CD4-positive, alpha-beta T cell (primary cell): ENCODE measurements at regions not wholly inside any gene's neighbourhood (a gene's known extent, or its start where the extent isn't known, plus 50 kb on each side); places are given as distances from the start of the nearest gene placed in this dataset.

ENCODE experiments used
- ATAC-seq: fragments of 200-7000 bp; cut with Tn5 transposase; one replicate; pipeline ENCODE4 v1.10.0; 2022; ENCODE audit warnings: mild to moderate bottlenecking; ENCODE audit not compliant: poor library complexity
- CTCF ChIA-PET: fragments of 350-600 bp; sonication (Branson Sonifier 250); formaldehyde crosslinking; loops from one replicate; lab custom pipeline; 2021; ENCODE audit warnings: antibody characterized with exemption, inconsistent platforms; lab: Charles Lee
- POLR2A ChIA-PET: fragments of 350-600 bp; sonication (Branson Sonifier 250); formaldehyde crosslinking; loops from one replicate; lab custom pipeline; 2021; ENCODE audit warnings: antibody characterized with exemption, inconsistent platforms; lab: Charles Lee
- DNase-seq, 14 experiments: peaks; one replicate each; pipeline ENCODE4 v3.0.0-alpha.2; 2013 to 2020; ENCODE audit warnings: mixed read lengths in 2 of 14
- H3K27ac ChIP-seq, 2 donors: one replicate each; pipeline versions ENCODE4 v1.5.1 to v1.7.0; 2013; ENCODE audit warnings: low read length in 2 of 2, low read depth in 1 of 2, mild to moderate bottlenecking in 1 of 2
- H3K27me3 ChIP-seq, 2 experiments: 1 replicate in 1 of 2; 2 replicates in 1 of 2; pipeline versions ENCODE4 v1.6.1 to v1.7.0; 2013; ENCODE audit warnings: low read length in 2 of 2, control low read depth in 1 of 2, mild to moderate bottlenecking in 1 of 2, moderate library complexity in 1 of 2; ENCODE audit not compliant: insufficient read depth in 2 of 2, control insufficient read depth in 1 of 2
- H3K36me3 ChIP-seq: one replicate; pipeline ENCODE4 v1.6.1; 2013; ENCODE audit warnings: low read length, control low read depth; ENCODE audit not compliant: insufficient read depth
- H3K4me1 ChIP-seq: one replicate; pipeline ENCODE4 v1.6.1; 2013; ENCODE audit warnings: low read length, control low read depth; ENCODE audit not compliant: insufficient read depth
- H3K4me3 ChIP-seq: one replicate; pipeline ENCODE4 v1.5.1; 2013; ENCODE audit warnings: mild to moderate bottlenecking, low read length, moderate library complexity
- H3K9me3 ChIP-seq, 2 experiments: 1 replicate in 1 of 2; 2 replicates in 1 of 2; pipeline versions ENCODE4 v1.6.1 to v1.7.0; 2013; ENCODE audit warnings: low read length in 2 of 2, mild to moderate bottlenecking in 2 of 2, control low read depth in 1 of 2, moderate library complexity in 1 of 2; ENCODE audit not compliant: control insufficient read depth in 1 of 2, insufficient read depth in 1 of 2
- H3K27ac Mint-ChIP-seq: one replicate; pipeline ENCODE4 v1.8.0; 2020; ENCODE audit warnings: mixed read lengths
- H3K27me3 Mint-ChIP-seq: one replicate; pipeline ENCODE4 v1.8.0; 2021; ENCODE audit warnings: mixed read lengths
- H3K36me3 Mint-ChIP-seq: one replicate; pipeline ENCODE4 v1.8.0; 2021; ENCODE audit warnings: low read depth, mixed read lengths
- H3K4me1 Mint-ChIP-seq: one replicate; pipeline ENCODE4 v1.8.0; 2021; ENCODE audit warnings: low read depth, mixed read lengths
- H3K4me3 Mint-ChIP-seq: one replicate; pipeline ENCODE4 v1.8.0; 2020; ENCODE audit warnings: mild to moderate bottlenecking, mixed read lengths
- H3K9me3 Mint-ChIP-seq: one replicate; pipeline ENCODE4 v1.8.0; 2020; ENCODE audit warnings: mixed read lengths
- intact Hi-C, 2 experiments: fragments of 100-400 bp; cut with DNase I in 1 of 2; cut with micrococcal nuclease in 1 of 2; formaldehyde crosslinking; loops; one replicate each; pipeline versions ENCODE4 v1.15.1 to v1.9.0; 2023 to 2025; cut with DNase I, micrococcal nuclease
- TF ChIP-seq, protein P1 (sequence below): fragments of 200-600 bp; IDR thresholded peaks from one replicate; pipeline ENCODE4 v1.8.0; 2022; ENCODE audit warnings: antibody characterized with exemption, mild to moderate bottlenecking

DNA sequence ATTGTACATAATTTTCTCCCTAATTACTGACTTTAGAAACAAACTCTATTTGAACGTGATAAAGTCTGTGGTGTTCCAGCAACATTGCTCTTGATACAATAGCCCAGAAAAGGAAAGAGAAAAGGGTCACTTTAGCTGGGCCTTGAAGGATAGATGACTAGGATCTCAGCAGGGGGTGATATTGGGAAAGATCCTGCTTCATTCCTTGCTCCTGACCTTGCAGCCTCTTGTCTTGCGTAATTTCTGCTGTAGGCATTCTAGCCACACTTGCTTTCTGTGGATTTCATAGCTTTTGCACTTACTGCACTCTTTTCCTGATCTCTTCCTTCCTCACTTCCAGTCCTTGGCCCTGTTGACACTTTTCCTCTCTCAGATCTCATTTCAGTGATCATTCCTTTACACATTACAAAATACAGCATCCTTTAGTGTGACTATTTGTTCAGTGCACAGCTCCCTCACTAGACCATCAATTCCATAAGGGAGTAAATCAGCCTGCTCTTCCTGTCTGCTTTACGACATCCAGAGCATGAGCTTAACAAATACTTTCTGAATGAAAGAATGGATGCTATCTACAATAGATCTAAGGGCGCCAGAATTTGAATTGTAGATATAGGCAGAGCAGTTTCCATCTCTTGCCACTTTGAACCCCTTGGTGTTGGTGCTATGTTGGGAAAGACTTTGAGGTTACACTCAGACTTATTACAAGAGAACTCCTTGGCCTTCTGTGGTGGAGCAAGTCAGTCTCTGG lies 559.6 kb upstream of the MDFIC2 start:
- ATAC-seq (no peak), DNase-seq (no peak)
- Histone ChIP-seq H3K4me1 (no peaks in the 10 kb centered on the region), H3K27ac (no peak overlapping the region), H3K4me3 (no peak overlapping the region), H3K36me3 (no peaks in the 10 kb centered on the region), H3K9me3 (peaks cover 0 to 6% of the 10 kb centered on the region in 2 experiments), H3K27me3 (peaks cover 3 to 9% of the 10 kb centered on the region in 2 experiments)
- Mint-ChIP-seq H3K9me3 (peaks cover 4% of the 10 kb centered on the region), H3K4me1 (no peaks in the 10 kb centered on the region), H3K27ac (no peak overlapping the region), H3K36me3 (no peaks in the 10 kb centered on the region), H3K27me3 (peaks cover 4% of the 10 kb centered on the region), H3K4me3 (no peak overlapping the region)
- intact Hi-C loops: no loop called here
- ChIA-PET POLR2A (no interaction called here), CTCF (no interaction called here)
- TF ChIP-seq, protein P1, sequence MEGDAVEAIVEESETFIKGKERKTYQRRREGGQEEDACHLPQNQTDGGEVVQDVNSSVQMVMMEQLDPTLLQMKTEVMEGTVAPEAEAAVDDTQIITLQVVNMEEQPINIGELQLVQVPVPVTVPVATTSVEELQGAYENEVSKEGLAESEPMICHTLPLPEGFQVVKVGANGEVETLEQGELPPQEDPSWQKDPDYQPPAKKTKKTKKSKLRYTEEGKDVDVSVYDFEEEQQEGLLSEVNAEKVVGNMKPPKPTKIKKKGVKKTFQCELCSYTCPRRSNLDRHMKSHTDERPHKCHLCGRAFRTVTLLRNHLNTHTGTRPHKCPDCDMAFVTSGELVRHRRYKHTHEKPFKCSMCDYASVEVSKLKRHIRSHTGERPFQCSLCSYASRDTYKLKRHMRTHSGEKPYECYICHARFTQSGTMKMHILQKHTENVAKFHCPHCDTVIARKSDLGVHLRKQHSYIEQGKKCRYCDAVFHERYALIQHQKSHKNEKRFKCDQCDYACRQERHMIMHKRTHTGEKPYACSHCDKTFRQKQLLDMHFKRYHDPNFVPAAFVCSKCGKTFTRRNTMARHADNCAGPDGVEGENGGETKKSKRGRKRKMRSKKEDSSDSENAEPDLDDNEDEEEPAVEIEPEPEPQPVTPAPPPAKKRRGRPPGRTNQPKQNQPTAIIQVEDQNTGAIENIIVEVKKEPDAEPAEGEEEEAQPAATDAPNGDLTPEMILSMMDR: no peak

DNA sequence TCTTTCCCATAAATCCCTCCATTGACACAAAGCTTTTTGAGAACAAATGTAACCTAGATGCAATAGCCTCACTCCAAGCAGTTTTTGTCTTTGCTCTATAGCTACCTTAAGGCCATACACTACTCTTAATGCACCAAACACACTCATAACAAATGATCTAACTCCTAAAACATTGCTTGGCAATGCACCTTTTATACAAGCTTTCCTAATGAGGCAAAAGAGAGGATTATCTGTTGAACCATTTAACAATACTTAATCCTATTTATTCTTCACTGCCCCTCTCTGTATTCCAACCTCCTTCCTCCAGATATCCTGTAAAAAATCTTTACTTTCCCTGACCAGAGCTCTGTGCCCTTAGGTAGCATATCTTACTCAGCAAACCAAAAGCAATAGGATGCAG lies 558.1 kb upstream of the MDFIC2 start:
- DNase-seq (no peak), ATAC-seq (no peak)
- Mint-ChIP-seq H3K9me3 (peaks cover 4% of the 10 kb centered on the region), H3K4me3 (no peak overlapping the region), H3K27ac (no peak overlapping the region), H3K4me1 (no peaks in the 10 kb centered on the region), H3K27me3 (peaks cover 8% of the 10 kb centered on the region), H3K36me3 (no peaks in the 10 kb centered on the region)
- H3K27me3 ChIP-seq: peaks cover 0 to 9% of the 10 kb centered on the region in 2 experiments
- no peak overlapping the region for H3K4me3 ChIP-seq
- no peaks in the 10 kb centered on the region for H3K4me1 ChIP-seq
- H3K36me3 ChIP-seq: no peaks in the 10 kb centered on the region
- CTCF ChIA-PET: no interaction called here
- intact Hi-C loops: no loop called here
- H3K9me3 ChIP-seq: peaks cover 0 to 6% of the 10 kb centered on the region in 2 experiments
- TF ChIP-seq, protein P1: no peak
- POLR2A ChIA-PET: no interaction called here
- no peak overlapping the region for H3K27ac ChIP-seq

DNA sequence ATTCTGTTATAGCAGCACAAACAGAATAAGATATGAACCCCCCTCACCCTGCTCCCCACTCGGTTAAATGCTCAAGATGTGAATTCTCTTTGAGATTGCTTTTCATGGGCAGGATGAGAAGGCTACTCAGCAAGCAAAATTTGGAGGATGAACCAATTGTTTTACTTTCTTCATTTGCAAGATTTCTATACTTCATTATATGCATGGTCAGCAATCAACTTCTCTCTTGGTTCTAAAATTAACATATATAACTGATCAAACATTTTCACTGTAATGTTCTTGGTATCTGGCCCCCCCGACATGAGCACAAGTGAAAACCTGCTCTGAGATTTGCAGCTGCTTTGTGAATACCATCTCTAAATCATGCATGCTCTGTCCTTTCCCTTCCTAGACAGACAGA lies 556.1 kb upstream of the MDFIC2 start:
- TF ChIP-seq, protein P1: no peak
- H3K4me3 Mint-ChIP-seq: no peak overlapping the region
- ChIA-PET POLR2A (no interaction called here), CTCF (no interaction called here)
- ATAC-seq: no peak
- no peak for DNase-seq
- H3K27ac Mint-ChIP-seq: no peak overlapping the region
- H3K4me3 ChIP-seq: no peak overlapping the region
- no peaks in the 10 kb centered on the region for H3K36me3 Mint-ChIP-seq
- H3K9me3 Mint-ChIP-seq: peaks cover 4% of the 10 kb centered on the region
- H3K36me3 ChIP-seq: no peaks in the 10 kb centered on the region
- H3K27me3 Mint-ChIP-seq: peaks cover 13% of the 10 kb centered on the region
- H3K27me3 ChIP-seq: peaks cover 0 to 3% of the 10 kb centered on the region in 2 experiments
- H3K4me1 ChIP-seq: no peaks in the 10 kb centered on the region
- H3K4me1 Mint-ChIP-seq: no peaks in the 10 kb centered on the region
- intact Hi-C loops: no loop called here
- no peak overlapping the region for H3K27ac ChIP-seq
- peaks cover 0 to 11% of the 10 kb centered on the region in 2 experiments for H3K9me3 ChIP-seq
